HL-60/S4 (cell line): ENCODE measurements at regions not wholly inside any gene's neighbourhood (a gene's known extent, or its start where the extent isn't known, plus 50 kb on each side); places are given as distances from the start of the nearest gene placed in this dataset.
"Not testable (repeated sequence)": the region's sequence is repeated elsewhere in the genome, so short reads cannot be mapped to it uniquely, and the experiment has no call there.

Experiments used
- in situ Hi-C: fragments of 300-500 bp; cut with MboI; formaldehyde crosslinking; loops from 2 replicates; pipeline ENCODE4 v1.14.3; 2022; ENCODE audit warnings: low sequenced_read_pairs

DNA sequence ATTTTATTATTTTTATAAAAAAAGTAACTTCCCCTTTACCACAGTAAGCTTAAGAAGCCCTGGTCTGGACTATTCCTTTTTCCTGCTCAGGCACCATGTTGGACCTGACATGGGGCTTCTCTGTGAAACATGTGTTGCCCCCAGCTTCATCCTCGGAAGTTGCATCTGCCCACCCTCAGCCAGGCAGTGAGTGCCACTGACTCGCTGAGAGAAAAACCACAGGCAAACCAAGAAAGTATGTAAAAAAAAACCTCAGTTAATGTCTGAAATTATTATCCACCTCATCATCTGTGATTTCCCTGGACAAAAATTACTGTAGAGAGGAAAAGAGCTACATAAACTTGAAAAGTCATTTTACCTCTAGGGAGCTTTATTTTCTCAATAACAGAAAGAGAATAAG is 109.9 kb upstream of the MCHR2 start:
- in situ Hi-C loops = loop anchor here (25.0 kb wide), 1 partner anchor 558 kb away; no protein-coding TSS in a partner anchor

- in situ Hi-C loops = loop anchor here (25.0 kb wide), 1 partner anchor 559 kb away; no protein-coding TSS in a partner anchor
Measured at GRCh38 chr6:100103194-100103593, 109.2 kb upstream of the MCHR2 start.

- in situ Hi-C loops = loop anchor here (25.0 kb wide), 1 partner anchor 561 kb away; no protein-coding TSS in a partner anchor
Measured at GRCh38 chr6:100101644-100102043, 107.6 kb upstream of the MCHR2 start.

DNA sequence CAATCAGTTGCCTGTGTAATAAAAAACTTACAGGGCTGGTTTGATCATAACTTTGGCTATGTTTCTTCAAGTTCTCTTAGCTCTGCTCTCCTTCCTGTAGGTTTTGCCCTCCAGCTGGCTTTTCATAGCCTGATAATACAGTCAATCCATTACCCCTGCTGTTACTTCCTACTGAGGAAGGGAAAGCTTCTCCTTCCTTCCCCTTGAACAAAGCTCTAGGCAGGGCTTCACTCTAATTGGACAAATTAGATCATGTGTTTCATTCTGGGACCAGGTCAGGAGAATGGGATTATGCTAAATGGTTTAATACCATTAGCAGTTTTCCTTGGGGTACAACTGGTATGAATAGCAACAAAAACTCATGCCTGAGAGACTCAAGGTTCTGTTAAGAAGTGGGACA is 106.8 kb upstream of the MCHR2 start:
- in situ Hi-C loops = loop anchor here (25.0 kb wide), 1 partner anchor 562 kb away; no protein-coding TSS in a partner anchor

GRCh38 chr6:100099189-100100074 is 105.4 kb upstream of the MCHR2 start:
- in situ Hi-C loops = loop anchor here (25.0 kb wide), 1 partner anchor 563 kb away; no protein-coding TSS in a partner anchor

- in situ Hi-C loops = no loop called here
Measured at GRCh38 chr6:100096936-100097335, 102.9 kb upstream of the MCHR2 start.

GRCh38 chr6:100096341-100096740 is 102.3 kb upstream of the MCHR2 start:
- in situ Hi-C loops = no loop called here

GRCh38 chr6:100093405-100093804 is 99.4 kb upstream of the MCHR2 start:
- in situ Hi-C loops = no loop called here

DNA sequence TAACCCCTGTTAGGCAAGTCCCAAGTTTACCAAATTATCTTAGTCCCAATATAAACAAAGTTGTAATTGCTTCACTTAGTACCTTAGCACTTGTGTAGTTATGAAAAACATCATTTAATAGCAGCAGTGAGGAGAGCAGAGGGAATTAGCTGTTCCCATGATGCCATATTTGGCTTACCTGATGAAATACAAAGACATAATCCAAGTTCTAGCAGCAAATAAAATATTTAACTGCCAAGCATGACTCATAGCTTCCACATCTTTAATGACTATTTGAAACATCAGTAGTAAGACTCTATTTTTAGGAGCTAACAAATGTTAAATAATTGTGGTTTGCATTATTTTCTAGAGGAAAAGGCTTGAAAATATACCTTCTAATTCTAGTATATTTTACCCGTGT is 94.0 kb upstream of the MCHR2 start:
- in situ Hi-C loops = no loop called here

GRCh38 chr6:100084991-100085364 is 91.0 kb upstream of the MCHR2 start:
- in situ Hi-C loops = no loop called here

GRCh38 chr6:100084316-100084990 is 90.4 kb upstream of the MCHR2 start:
- in situ Hi-C loops = no loop called here

GRCh38 chr6:100078509-100078908 is 84.5 kb upstream of the MCHR2 start:
- in situ Hi-C loops = no loop called here

DNA sequence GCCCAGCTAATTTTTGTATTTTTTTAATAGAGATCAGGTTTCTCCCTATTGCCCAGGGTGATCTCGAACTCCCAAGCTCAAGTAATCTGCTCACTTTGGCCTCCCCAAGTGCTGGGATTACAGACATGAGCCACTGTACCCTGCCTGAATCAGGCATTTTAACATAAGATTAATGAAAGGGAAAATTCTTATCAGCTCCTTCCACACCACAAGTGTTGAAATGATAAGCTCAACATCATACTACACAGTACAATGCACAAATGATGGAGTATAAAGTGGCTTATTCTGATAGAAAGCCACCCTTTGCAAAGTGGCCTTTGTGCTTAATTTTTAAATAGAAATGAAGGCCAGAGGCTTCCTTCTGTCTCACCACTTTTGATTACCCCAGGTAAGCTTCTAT is 71.3 kb upstream of the MCHR2 start:
- in situ Hi-C loops = no loop called here

GRCh38 chr6:100062621-100063020 is 68.6 kb upstream of the MCHR2 start:
- in situ Hi-C loops = no loop called here

GRCh38 chr6:100057941-100058340 is 63.9 kb upstream of the MCHR2 start:
- in situ Hi-C loops = no loop called here

DNA sequence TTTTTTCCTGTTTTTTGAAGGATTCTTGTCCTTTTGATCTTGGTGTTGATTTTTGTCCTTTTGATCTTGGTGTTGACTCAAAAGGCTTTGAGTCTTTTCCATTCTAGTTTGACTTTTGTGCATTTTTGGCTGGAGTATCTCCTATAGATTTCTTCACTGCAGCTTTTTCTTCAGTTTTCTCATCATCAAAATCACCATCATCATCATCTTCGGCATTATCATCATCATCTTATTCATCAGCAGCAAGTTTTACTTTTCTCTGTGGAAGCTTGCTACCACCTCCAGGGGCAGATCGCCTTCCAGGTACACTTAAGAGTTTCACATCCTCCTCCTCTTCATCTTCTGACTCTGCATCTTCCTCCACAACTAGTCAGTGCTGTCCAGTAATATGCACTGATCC is 56.5 kb upstream of the MCHR2 start:
- in situ Hi-C loops = no loop called here

- in situ Hi-C loops = not testable (repeated sequence)
Measured at GRCh38 chr6:100043961-100044360, 49.9 kb upstream of the MCHR2 start.
